GM20431 (cell line): ENCODE measurements at regions not wholly inside any gene's neighbourhood (a gene's known extent, or its start where the extent isn't known, plus 50 kb on each side); places are given as distances from the start of the nearest gene placed in this dataset.

ENCODE experiments used
- in situ Hi-C: fragments of 300-500 bp; cut with MseI, MboI; formaldehyde crosslinking; loops from one replicate; pipeline ENCODE4 v1.15.0; 2020; ENCODE audit warnings: low sequenced_read_pairs; ENCODE audit not compliant: unreplicated experiment

DNA sequence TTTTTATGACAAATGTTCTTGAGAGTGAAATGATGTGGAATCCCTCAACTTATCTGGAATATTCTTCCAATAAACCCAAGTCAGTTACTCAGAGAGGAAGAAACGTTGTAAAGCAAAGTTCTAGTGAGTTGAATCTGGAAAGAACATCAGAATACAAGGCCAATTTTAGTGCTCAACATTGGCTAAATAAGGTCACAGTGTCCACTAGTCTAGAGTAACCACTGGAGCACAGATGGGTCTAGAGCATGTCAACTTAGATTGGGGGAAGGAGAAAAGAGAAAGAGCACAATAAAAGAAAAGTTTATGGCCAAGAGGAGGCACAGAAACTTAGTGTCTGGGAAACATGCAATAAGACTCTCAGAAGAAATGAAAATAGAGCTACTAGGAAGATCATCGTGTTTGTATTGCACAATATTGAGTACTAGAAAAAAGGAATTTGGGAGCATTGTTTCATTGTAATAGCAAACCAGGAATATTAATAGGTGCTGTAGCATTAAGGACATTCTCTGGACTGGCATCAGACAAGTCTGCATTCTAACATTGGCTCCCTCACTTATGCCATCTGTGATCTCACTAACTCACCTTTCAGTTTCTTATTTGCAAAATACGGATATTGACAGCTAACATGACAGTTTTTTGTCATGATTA is 1318.5 kb downstream of the PCDH9 start:
- in situ Hi-C loops: no loop called here

DNA sequence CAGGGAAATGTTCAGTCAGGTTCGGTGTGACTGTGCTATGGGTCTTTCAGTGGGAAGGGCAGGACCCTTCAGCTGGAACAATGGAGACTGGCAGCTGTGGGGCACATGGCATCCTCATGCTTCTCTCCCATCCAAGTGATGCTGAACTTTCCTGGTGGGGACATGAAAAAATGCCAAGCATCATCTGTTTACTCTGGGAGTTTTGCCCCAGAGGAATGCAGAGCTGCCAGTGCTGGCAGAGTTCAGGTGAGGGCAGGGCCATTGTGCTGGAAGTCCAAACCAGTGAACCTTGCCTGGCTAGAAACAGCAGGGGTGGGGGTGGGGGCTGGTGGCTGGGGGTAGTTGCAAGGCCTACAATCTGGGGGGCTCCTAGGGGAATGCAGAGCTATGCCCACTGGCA is 1320.6 kb downstream of the PCDH9 start:
- in situ Hi-C loops: no loop called here

DNA sequence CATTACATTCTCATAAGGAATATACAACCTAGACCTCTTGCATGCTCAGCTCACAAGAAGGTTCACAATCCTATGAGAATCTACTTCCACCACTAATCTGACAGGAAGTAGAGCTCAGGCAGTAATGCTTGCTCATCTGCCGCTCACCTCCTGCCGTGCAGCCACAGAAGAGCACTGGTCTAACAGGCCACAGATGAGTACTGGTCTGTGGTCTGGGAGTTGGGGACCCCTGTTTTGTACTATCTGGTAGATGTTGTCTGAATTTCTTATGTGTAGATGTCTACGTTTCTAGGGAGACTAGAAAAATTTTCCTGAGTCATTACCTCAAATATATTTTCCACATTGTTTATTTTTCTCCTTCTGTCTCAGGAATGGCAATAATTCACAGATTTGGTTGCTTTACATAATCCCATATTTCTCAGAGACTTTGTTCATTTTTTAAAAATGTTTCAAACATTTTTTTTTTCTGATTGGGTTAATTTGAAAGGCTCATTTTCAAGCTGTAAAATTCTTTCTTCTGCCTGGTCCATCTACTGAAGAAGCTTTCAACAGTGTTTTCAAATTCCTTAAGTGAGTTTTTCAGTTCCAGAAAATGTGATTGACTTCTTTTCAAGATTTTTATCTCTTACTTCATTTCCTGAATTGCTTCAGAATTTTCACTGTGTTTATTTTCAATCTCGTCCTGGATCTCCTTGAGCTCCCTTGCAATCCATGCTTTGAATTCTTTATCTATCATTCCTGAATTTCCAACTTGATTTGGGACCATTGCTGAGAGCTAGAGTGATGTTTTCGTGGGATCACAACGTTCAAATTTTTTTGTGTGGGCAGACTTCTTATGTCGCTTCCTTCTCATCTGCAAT is 1322.2 kb downstream of the PCDH9 start:
- in situ Hi-C loops: no loop called here

DNA sequence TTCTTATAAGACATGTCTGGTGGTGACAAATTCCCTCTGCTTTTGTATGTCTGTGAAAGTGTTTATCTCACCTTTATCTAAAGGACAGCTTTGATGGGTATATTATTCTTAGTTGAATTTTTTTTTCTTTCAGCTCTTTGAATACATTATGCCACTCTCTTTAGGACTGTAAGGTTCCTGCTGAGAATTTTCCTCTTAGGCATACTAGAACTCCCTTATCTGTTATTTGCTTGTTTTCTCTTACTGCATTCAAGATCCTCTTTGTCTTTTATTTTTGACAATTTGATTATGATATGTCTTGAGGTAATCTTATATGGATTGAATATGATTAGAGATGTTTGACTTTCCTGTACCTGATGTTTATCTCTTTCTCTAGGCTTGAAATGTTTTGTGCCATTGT is 1328.4 kb downstream of the PCDH9 start:
- in situ Hi-C loops: no loop called here

DNA sequence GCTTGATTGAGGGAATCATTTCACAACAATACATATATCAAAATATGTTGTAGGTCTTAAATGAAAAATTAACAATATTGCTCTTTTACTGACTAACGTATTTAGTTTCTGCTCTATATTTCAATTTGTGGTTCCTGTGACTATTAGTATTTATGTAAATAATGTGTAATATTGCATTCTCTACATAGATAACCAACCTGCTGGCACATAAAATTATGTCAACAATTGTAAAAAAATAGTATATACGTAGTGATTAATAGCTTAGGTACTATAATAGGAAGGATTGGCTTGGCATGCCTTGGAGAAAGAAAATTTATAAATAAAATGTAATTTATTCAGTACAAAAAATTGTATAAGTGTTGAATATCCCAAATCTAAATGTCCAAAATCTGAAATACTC is 1336.1 kb downstream of the PCDH9 start:
- in situ Hi-C loops: no loop called here

DNA sequence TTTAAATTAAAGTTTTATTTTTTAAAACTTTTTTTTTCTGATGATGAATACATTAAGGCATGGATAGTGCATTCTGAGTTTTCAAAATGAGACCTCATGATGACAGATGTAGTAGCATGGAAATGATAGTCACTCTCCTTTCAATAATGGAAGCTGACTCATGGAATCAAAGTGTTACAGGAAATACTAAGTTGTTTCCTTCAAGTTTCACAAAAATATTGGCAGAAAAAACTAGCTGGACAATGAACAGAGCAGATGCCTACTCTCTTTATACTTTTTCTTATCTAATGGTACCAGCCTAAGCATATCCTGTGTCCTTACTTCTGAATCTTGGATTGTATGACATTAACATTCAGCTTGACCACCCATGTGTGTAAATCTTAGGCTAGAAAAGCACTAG is 1337.3 kb downstream of the PCDH9 start:
- in situ Hi-C loops: no loop called here

DNA sequence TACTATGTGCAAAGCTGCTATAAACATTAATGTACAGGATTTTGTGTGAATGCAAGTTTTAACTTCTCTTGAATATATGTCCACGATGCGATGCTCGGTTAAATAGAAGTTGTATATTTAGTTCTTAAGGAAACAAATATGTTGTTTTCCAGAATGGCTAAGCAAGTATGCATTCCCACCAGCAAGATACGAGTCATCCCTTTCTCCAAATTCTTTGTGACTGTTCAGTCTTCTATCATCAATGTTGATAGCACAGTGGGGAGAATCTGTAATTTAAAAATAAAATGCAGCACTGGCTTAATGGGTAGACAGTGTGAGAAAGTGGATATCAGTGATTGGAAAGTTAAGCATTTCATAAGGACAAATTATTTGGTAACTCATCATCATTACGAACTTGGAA is 1340.8 kb downstream of the PCDH9 start:
- in situ Hi-C loops: no loop called here

GRCh38 chr13:65882810-65883209 is 1347.3 kb downstream of the PCDH9 start:
- in situ Hi-C loops: no loop called here

DNA sequence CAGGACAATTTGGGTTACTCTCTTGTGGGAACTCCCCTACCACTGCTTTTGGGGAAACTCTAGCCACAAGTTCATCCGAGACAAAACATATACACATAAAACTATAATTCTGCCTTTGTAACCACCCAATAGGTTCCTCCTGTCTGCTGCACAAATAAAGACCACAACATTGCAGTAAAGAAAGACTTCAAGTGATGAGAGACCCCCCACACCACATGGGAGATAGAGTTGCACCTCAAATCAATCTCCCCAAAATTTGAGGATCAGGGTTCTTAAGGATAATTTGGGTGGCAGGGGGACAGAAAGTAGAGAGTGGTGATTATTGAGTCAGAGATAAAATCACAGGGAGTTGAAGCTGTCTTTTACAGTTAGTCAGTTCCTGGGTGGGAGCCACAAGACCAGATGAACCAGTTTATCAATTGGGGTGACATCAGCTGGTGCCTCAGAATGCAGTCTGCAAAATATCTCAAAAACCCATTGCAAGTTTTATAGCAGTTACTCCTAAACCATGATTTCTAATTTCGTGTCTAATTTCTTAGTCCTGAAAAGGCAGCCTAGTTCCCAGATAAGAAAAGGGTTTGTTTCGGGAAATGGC is 1348.5 kb downstream of the PCDH9 start:
- in situ Hi-C loops: no loop called here

GRCh38 chr13:65875031-65875430 is 1355.1 kb downstream of the PCDH9 start:
- in situ Hi-C loops: no loop called here

DNA sequence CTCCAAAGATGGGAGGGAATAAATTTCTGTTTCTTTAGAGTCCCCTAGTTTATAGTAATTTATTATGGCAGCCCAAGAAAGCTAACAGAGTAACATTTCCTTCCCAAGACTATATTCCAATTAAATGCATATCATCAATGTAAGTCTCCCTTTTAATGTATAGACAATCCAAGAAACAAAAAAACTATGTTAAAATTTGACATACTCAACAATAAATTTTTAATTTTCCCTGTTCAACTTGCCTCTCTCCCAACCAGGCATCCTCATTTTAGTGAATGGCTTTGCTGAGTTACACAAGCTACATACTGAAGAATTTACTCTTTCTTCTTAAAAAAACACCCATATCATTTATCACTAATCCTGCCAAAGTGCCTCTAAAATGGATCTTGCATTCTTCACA is 1357.7 kb downstream of the PCDH9 start:
- in situ Hi-C loops: no loop called here

DNA sequence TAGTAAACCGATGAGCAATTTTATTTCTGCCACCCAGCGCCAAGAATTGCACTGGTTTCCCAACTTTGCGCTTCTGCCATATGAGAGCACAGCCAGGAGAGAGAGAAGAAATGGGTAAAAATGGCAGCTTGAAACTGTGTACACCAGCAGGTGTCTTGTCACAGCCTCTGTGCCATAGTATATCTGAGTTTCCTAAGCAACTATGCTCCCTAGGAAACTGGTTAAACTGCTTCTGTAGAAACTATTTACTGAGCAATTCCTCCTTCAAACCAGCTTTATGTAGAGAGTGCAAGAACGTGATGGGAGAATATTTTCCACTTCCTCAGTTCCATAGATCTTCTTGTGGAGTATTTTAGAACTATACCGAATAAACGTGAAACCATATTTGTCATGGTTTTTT is 1361.3 kb downstream of the PCDH9 start:
- in situ Hi-C loops: no loop called here

DNA sequence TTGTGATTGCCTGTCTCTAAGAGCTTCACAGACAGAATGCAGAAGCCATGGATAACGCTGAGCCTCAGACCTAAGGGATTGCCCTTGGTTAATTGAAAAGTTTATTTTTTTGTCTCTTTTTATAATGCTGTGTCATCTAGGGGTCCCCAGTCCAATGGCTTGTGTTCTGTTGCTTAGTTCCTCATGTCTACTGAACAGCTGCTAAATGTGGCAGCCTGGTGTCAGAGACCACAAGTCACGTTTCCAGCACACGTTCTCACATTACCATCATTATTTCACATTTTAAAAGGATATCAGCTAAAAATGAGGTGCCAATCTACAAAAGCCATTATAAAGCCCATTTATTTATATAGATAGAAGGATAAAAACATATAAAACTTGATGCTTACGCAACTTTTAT is 1362.0 kb downstream of the PCDH9 start:
- in situ Hi-C loops: no loop called here

- in situ Hi-C loops: no loop called here
These were observed 1364.0 kb downstream of the PCDH9 start for GRCh38 chr13:65866138-65866537.

DNA sequence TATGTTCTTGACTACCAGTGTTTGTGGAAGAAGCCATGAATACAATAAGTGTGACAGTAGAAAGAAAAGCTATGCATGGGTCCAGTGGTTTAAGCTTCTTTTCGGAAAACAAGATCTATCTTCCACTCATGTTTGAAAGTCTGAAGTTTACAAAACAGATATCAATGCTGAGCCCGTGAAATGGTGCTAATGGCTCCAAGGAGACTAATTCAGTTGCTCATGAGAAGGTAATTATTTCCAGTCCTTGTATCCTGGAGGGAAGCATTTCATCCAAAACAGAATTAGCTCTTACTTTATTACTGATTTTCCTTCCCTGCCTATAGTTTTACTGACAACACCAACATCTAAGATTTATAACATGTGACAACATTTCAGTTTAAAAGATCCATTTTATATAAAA is 1364.9 kb downstream of the PCDH9 start:
- in situ Hi-C loops: no loop called here

- in situ Hi-C loops: no loop called here
These were observed 1366.1 kb downstream of the PCDH9 start for GRCh38 chr13:65864039-65864438.

GRCh38 chr13:65860306-65860705 is 1369.8 kb downstream of the PCDH9 start:
- in situ Hi-C loops: no loop called here

DNA sequence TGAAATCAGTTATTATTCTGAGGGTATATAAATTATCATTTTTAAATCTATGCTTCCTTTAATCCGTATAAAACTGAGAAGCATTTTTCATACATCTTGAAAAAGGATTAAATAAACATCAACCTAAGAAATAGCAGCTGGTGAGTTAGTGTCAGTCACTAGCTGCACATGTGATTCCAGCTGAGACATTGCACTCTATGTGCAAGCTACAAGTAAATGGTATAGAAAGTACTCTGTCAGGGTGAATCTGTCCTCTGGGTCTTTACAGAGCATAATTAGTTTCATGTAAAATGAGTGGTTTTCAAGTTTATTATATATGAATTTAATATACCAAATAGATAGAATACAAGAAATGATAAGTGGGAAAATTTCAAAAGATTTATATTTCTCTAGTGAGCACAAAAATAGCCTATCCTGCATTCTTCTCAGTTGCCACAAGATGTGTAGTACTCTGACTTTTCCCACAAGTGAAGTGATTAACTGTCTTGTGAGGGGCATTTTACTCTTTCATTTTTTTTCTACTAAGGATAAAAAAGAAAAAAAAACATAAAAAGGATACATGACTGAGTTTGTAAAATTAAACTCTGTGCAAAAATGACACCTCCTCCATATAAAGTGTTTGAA is 1372.1 kb downstream of the PCDH9 start:
- in situ Hi-C loops: no loop called here

GRCh38 chr13:65856431-65856830 is 1373.7 kb downstream of the PCDH9 start:
- in situ Hi-C loops: no loop called here

DNA sequence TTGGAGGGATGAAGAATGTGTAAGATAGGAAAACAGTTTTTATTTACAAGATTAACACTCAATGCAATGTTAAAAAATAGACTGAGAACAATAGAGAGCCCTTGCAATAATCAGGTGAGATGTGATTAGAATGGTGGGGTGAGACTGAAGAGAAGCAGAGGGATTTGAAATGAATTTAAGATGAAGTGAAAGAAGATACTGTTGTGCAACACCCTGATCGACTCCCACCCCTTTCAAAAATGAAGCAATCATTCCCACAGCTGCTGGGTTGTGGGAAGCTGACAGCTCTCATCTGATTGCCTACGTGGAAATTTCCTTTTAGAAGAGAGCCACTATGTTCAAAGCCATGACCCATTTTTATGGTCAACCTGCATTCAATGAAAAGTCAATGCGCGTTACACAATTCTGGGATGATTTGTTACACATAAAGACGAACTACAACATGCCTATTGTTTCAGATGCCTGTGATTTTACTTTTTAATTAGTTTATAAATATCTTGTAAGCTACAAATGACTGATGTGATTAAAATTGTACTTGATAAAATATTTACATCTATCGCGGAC is 1374.8 kb downstream of the PCDH9 start:
- in situ Hi-C loops: no loop called here

GRCh38 chr13:65854431-65854830 is 1375.7 kb downstream of the PCDH9 start:
- in situ Hi-C loops: no loop called here
